NOMO-1 treated with DMSO at 0.1 percent for 48 hours (cell line): ENCODE measurements at regions not wholly inside any gene's neighbourhood (a gene's known extent, or its start where the extent isn't known, plus 50 kb on each side); places are given as distances from the start of the nearest gene placed in this dataset.
A peak's percentile ranks its signal among the peaks of the same experiment; 100 is the strongest.
"Not testable (repeated sequence)": the region's sequence is repeated elsewhere in the genome, so short reads cannot be mapped to it uniquely, and the experiment has no call there.

Experiments
- DNase-seq: peaks from one replicate; lab custom pipeline; 2025; ENCODE audit not compliant: unreplicated experiment; lab: John Stamatoyannopoulos, UW

- no peak for DNase-seq
Observed at GRCh38 chrX:87924619-87925018, 407.0 kb downstream of the KLHL4 start.

GRCh38 chrX:87941841-87942240 lies 424.2 kb downstream of the KLHL4 start:
- no peak for DNase-seq

DNA sequence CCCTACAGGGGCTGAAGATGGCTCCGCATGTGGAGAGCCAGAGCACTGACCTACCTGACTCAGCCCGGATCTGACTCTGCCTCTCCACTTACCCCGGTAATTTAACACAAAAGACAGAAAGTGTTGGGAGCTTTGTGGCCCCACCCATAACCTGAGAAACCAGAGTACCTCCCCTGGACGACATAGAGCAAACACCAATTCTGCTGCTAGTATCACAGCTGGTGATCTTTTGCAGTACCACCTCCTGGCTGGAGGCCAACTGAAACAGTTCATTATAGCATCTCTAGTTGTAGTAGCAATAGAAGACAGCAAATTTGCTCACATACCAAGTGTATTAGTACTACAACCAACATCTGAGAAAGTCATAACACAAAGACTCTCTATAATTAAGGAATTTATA lies 443.9 kb downstream of the KLHL4 start:
- no peak for DNase-seq

DNA sequence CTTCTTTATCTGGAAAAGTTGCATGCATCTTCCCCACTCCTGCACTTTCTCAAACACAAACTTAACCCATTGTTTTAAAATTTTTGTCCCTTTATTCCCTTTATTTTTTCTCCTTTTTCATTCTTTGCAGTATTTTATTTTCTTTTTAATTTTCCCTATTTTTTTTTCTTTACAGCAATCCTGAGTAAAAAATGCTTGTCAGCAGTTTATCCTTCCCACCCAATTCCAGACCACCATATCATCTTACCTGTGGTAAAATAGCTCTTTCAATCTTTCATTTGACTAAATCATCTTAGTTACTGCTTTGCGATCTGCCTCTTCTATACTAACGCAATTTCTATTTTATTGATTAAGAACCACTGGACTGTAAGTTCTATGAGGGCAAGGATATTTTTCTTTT lies 450.5 kb downstream of the KLHL4 start:
- DNase-seq, result no peak

DNA sequence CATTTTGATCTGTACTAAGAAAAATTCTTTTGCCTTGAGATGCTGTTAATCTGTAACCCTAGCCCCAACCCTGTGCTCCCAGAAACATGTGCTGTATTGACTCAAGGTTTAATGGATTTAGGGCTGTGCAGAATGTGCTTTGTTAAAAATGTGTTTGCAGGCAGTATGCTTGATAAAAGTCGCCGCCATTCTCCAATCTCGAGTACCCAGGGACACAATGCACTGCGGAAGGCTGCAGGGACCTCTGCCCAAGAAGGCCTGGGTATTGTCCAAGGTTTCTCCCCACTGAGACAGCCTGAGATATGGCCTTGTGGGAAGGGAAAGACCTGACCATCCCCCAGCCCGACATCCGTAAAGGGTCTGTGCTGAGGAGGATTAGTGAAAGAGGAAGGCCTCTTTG lies 454.5 kb downstream of the KLHL4 start:
- DNase-seq, result not testable (repeated sequence)

DNA sequence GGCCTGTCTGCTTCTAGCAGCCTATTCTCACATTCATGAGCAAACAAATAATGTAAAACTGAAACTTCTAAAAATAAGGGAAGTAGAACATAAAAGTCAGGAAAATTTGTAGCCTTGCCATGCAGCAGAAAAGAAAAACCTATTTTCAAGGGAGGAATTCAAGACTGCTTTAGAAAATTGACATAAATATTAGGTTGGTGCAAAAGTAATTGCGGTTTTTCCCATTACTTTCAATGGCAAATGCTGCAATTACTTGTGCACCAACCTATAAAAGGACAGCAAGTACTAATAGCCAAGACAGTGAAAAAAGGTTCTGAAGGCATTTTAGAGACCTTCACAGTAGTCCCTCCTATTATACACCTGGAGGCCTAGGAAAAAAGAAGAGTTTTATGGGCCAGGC lies 457.8 kb downstream of the KLHL4 start:
- no peak for DNase-seq

DNA sequence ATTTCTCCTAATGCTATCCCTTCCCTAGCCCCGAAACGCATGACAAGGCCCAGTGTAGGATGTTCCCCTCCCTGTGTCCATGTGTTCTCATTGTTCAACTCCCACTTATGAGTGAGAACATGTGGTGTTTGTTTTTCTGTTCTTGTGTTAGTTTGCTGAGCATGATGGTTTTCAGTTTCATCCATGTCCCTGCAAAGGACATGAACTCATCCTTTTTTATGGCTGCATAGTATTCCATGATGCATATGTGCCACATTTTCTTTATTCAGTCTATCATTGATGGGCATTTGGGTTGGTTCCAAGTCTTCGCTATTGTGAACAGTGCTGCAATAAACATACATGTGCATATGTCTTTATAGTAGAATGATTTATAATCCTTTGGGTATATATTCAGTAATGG lies 490.3 kb downstream of the KLHL4 start:
- not testable (repeated sequence) for DNase-seq

GRCh38 chrX:88024022-88024421 lies 506.4 kb downstream of the KLHL4 start:
- DNase-seq, result no peak

DNA sequence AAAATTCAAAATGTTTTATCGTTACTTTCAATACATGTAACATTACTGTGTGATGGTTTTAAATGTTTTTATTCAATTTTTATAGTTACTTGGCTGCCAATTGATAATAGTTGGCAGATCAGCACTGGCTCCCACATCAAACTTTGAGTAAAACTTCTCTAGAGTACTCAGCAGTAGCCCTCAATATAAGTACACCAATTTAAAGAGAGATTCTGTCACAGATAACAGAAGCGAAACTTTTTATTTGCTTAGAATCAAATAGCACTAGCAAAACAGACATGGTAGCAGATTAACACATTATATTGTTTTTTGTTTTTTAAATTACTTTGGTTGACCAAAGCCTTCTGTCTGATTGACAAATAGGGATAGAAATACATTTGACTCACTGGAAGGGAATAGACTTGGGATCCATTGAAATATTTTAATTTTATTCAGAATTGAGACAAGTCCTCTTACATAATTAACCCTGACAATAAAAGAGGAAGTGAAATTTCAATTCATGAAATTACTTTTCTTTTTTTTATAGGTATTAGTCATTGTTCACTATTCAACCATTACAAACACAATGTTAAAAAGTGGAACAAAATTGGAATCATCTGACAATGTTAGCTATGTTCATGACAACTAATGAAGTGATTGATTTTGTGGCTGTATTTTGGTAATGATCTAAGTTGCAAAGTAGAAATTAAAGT lies 554.9 kb downstream of the KLHL4 start:
- DNase-seq, result peak; percentile 7

DNA sequence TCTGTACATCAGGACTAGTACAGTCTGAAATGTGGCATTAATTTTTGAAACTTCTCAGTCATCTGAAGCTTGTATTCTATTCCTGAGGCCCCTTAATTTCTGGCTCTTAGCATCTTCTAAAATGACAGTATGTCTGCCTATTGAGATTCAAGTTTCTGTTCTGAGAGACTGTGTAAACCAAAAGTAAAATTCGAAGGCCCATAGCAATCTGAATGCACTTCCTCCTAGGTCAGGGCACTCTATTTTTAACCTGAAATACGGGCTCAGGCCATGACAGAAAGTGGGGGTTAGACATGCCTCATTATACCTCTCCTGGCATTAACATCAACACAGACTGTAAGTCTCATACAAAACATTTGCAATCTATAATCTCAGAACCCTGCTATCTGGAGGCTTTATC lies 584.4 kb downstream of the KLHL4 start:
- no peak for DNase-seq

DNA sequence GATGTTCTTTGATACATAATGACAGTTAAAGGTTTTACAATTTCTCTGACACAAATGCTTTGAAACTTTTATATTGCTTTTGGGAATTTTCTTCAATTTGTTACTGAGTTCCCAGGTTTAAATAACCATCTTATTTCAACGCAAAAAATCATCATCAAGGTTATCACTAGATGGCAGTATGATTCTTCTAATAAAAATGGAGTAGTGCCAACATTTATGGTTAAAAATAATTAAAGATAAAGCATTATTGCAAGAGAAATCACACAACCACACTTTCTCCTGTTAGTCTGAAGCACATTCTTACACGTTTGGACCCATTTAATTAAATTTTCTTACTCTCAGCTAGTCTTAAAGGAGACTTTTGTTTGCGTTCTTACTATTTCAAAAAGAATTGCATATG lies 611.3 kb upstream of the CPXCR1 start:
- DNase-seq, result no peak

DNA sequence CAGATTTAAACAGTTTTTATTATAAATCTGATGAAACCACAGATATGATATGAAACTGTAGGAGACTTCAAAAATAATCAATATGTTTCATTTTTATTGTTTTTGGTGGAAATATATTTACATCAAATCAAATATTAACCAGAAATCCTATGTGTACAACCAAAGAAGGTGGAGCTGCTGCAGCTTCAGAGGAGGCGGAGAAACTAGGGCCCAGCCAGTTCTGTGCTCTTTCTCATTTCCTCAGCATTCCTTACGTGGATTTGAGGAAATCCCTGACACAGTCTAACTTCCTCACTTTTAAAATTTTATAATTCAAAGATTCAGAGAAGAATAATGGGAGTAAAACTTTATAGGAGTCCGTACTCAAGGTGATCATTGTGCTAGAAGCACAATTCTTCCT lies 610.7 kb upstream of the CPXCR1 start:
- no peak for DNase-seq

GRCh38 chrX:88146577-88146976 lies 600.4 kb upstream of the CPXCR1 start:
- DNase-seq, result no peak

DNA sequence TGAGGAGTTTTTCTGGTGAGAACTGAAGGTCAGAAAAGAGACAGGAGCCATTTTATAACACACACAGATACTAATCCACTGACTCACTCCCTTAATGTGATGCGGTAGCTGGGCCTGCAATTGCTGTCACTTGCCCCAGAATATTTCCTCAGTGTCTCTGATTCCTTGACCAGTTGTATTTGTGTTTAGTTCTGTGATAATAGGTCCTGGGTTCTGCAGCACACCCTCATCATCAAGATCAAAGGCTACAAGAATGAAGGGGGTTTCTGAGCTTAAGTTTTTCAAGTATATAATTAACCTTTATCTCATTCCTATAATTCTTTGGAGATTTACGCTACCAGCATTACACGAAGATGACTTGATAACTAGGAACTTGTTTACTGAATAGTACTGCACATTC lies 576.5 kb upstream of the CPXCR1 start:
- no peak for DNase-seq

DNA sequence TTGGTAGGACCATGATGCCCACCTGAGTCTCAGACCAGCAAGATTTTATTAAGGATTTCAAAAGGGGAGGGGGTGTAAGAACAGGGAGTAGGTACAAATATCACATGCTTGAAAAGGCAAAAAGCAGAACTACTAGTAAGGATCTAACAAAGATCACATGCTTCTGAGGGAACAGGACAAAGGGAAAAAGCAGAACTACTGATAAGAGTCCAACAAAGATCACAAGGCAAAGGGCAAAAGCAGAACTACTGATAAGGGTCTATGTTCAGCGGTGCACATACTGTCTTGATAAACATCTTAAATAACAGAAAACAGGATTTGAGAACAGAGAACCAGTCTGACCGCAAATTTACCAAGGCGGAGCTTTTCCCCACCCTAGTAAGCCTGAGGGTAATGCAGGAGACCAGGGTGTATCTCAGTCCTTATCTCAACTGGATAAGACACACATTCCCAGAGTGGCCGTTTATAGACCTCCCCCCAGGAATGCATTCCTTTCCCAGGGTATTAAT lies 573.0 kb upstream of the CPXCR1 start:
- DNase-seq, result not testable (repeated sequence)

- DNase-seq, result no peak
Observed at GRCh38 chrX:88202149-88202548, 544.9 kb upstream of the CPXCR1 start.

- no peak for DNase-seq
Observed at GRCh38 chrX:88244066-88244465, 503.0 kb upstream of the CPXCR1 start.

- DNase-seq, result no peak
Observed at GRCh38 chrX:88284844-88285243, 462.2 kb upstream of the CPXCR1 start.

- DNase-seq, result not testable (repeated sequence)
Observed at GRCh38 chrX:88313972-88314371, 433.1 kb upstream of the CPXCR1 start.

- peak; percentile 6 for DNase-seq
Observed at GRCh38 chrX:88325634-88326033, 421.4 kb upstream of the CPXCR1 start.

DNA sequence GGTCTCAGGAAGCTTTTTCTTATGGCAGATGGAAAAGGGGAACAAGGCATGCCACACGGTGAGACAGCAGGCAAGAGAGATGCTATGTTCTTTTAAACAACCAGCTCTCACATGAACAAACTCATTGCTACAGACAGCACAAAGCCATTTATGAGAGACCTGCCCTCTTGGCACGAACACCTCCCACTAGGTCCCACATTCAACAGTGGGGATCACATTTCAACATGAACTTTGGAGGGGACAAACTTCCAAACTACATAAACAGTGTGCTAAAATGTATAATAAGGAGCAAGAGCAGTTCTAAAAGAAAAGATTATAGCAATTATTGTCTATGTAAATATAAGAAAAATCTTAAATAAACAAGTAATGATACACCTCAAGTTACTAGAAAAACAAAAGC lies 391.8 kb upstream of the CPXCR1 start:
- DNase-seq, result peak; percentile 11

- DNase-seq, result no peak
Observed at GRCh38 chrX:88366314-88366713, 380.7 kb upstream of the CPXCR1 start.

DNA sequence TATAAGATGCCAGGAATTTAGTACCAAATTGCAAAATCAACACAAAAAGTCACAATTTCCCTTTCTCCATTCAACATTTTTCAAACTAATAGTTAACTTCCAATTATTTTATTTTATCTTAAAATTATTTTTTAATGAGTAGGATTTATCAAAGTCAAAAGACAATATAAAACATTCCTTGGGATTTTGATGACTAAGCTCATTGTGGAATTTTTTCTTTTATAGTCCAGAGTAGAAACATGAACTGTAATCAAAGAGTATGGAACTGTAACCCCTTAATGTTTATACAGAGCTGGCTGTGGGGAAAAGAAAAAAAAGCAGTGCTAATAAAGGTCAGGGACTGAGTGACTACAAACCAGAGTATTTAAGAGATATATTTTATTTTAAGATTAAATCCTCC lies 368.6 kb upstream of the CPXCR1 start:
- DNase-seq, result no peak
